ENCODE measurements at regions not wholly inside any gene's neighbourhood (a gene's known extent, or its start where the extent isn't known, plus 50 kb on each side); places are given as distances from the start of the nearest gene placed in this dataset.

DNA sequence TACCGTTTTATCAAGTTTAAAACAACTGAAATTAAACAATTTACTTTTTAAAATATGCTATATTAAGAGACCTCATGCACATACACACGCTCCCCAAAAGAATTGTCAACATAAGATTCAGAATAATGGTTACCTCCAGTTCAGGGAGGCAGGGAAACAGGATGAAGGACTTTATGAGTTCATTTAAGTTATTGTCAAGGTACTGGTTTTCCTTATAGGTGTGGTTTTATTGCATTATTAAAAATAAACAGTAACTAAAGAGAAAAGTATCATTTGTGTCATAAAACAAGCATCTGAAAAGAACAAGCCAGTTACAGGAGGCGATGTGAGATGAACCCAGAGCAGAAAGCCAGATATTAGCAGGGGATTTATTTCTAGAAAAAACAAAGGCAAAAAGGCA is 2376.7 kb downstream of the MAT2B start:
- DNase-seq (ENCODE audit: low read depth, low spot score) = no peak
- H3K36me3 ChIP-seq (ENCODE audit: insufficient read depth, low read length) = no peaks in the 10 kb centered on the region
- no peaks in the 10 kb centered on the region for H3K9me3 ChIP-seq (ENCODE audit: low read depth, low read length)
- H3K4me3 ChIP-seq = no peak overlapping the region
- no peak overlapping the region for H3K9ac ChIP-seq (ENCODE audit: insufficient read length)
- H3K27ac ChIP-seq = no peak overlapping the region
- TF ChIP-seq POLR2AphosphoS5 (IDR thresholded peaks at IDR 0.05; ENCODE audit: borderline replicate concordance, low read depth, low read length) = no peak
- no peak for TF ChIP-seq EZH2 (IDR thresholded peaks at IDR 0.05)
- no peak for TF ChIP-seq FOXP2 (optimal IDR thresholded peaks at IDR 0.05; ENCODE audit: control extremely low read depth, extremely low read length, insufficient read depth)

GRCh38 chr5:165885623-165886350 is 2380.4 kb downstream of the MAT2B start:
- H3K27ac ChIP-seq = no peak overlapping the region
- TF ChIP-seq POLR2AphosphoS5 (IDR thresholded peaks at IDR 0.05; ENCODE audit: borderline replicate concordance, low read depth, low read length) = no peak
- TF ChIP-seq EZH2 (IDR thresholded peaks at IDR 0.05) = no peak
- TF ChIP-seq FOXP2 (optimal IDR thresholded peaks at IDR 0.05; ENCODE audit: control extremely low read depth, extremely low read length, insufficient read depth) = no peak
- H3K4me3 ChIP-seq = no peak overlapping the region
- no peak overlapping the region for H3K9ac ChIP-seq (ENCODE audit: insufficient read length)
- no peaks in the 10 kb centered on the region for H3K36me3 ChIP-seq (ENCODE audit: insufficient read depth, low read length)
- DNase-seq (ENCODE audit: low read depth, low spot score) = no peak
- no peaks in the 10 kb centered on the region for H3K9me3 ChIP-seq (ENCODE audit: low read depth, low read length)

DNA sequence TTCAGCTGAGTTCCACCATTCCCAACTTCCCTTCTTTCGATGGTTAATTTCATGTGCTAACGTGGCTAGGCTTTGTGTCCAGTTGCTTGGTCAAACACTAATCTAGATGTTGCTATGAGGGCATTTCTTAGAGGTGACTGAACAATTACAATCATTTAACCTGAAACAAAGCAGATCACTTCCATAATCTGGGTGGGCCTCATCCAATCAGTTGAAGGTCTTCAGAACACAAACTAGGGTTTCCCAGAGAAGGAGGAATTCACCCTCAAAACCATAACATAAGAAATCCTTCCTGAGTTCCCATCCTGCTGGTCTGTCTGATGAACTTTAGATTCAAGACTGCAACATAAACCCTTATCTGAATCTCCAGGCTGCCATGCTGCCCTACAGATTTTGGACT is 2381.7 kb downstream of the MAT2B start:
- H3K36me3 ChIP-seq (ENCODE audit: insufficient read depth, low read length) = no peaks in the 10 kb centered on the region
- no peak overlapping the region for H3K27ac ChIP-seq
- no peak for DNase-seq (ENCODE audit: low read depth, low spot score)
- H3K9me3 ChIP-seq (ENCODE audit: low read depth, low read length) = no peaks in the 10 kb centered on the region
- H3K9ac ChIP-seq (ENCODE audit: insufficient read length) = no peak overlapping the region
- H3K4me3 ChIP-seq = no peak overlapping the region
- TF ChIP-seq FOXP2 (optimal IDR thresholded peaks at IDR 0.05; ENCODE audit: control extremely low read depth, extremely low read length, insufficient read depth) (no peak), EZH2 (IDR thresholded peaks at IDR 0.05) (no peak), POLR2AphosphoS5 (IDR thresholded peaks at IDR 0.05; ENCODE audit: borderline replicate concordance, low read depth, low read length) (no peak)

GRCh38 chr5:165892383-165892782 is 2387.0 kb downstream of the MAT2B start:
- Histone ChIP-seq H3K27ac (no peak overlapping the region), H3K36me3 (ENCODE audit: insufficient read depth, low read length) (no peaks in the 10 kb centered on the region), H3K9ac (ENCODE audit: insufficient read length) (no peak overlapping the region), H3K4me3 (no peak overlapping the region), H3K9me3 (ENCODE audit: low read depth, low read length) (no peaks in the 10 kb centered on the region)
- TF ChIP-seq POLR2AphosphoS5 (IDR thresholded peaks at IDR 0.05; ENCODE audit: borderline replicate concordance, low read depth, low read length) (no peak), FOXP2 (optimal IDR thresholded peaks at IDR 0.05; ENCODE audit: control extremely low read depth, extremely low read length, insufficient read depth) (no peak), EZH2 (IDR thresholded peaks at IDR 0.05) (no peak)
- no peak for DNase-seq (ENCODE audit: low read depth, low spot score)

DNA sequence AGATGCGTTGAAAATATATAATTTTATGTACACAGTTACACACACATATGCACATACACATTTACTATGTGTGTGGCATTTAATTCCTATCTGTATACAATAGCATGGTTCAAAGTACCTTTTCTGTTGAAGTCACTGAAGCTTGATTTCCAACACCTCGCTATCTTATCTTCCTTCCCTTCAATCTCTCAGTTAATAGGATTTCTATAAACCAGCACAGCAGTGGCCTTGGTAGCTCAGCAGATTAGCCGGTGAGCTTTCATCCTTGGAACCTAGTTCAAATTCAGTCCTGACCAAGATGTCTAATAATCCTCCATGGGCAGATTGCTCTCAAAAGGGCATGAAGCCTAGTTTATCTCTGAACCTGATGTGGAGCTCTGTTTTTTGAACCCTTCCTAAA is 2389.5 kb downstream of the MAT2B start:
- no peaks in the 10 kb centered on the region for H3K36me3 ChIP-seq (ENCODE audit: insufficient read depth, low read length)
- H3K27ac ChIP-seq = no peak overlapping the region
- TF ChIP-seq EZH2 (IDR thresholded peaks at IDR 0.05) = no peak
- no peak for TF ChIP-seq POLR2AphosphoS5 (IDR thresholded peaks at IDR 0.05; ENCODE audit: borderline replicate concordance, low read depth, low read length)
- no peak for TF ChIP-seq FOXP2 (optimal IDR thresholded peaks at IDR 0.05; ENCODE audit: control extremely low read depth, extremely low read length, insufficient read depth)
- DNase-seq (ENCODE audit: low read depth, low spot score) = no peak
- no peak overlapping the region for H3K9ac ChIP-seq (ENCODE audit: insufficient read length)
- H3K9me3 ChIP-seq (ENCODE audit: low read depth, low read length) = no peaks in the 10 kb centered on the region
- no peak overlapping the region for H3K4me3 ChIP-seq

DNA sequence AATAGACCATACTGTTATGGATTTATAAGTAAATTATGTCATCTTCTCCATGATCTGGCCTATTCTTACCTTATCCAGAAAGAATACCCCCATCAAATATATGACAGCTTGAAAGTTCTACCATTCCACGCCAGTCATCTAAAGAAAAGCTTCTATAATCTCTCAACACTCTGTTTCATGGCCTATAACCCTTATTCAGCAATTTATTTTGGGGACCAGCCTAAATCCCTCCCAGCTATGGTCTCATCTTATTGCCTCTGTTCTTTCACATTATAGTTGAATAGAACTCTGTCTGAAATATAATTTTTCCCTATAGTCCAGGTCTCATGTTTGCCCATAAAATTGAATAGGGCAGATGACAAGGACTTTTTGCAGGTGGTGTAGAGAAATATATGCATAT is 2387.6 kb upstream of the WWC1 start:
- no peak for DNase-seq (ENCODE audit: low read depth, low spot score)
- H3K36me3 ChIP-seq (ENCODE audit: insufficient read depth, low read length) = no peaks in the 10 kb centered on the region

DNA sequence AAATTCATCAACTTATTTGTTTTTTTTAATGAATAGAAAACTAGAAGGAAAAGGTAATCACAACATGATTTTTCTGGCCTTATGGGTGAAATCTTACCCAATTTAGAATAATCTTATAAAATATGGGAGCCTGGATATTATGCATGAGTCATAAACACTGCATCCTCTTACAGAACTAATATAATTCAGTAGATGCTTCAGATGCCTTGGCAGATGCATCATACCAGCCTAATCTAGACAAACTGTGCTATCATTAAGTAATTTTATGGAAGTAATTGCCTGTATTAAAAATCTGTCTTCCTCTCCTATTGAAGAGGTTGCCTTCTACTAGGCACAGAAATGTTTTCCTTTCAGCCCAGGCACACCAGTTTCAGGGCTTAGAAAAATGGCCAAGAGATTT is 2384.6 kb upstream of the WWC1 start:
- H3K9ac ChIP-seq (ENCODE audit: insufficient read length) = no peak overlapping the region
- no peak overlapping the region for H3K27ac ChIP-seq
- no peaks in the 10 kb centered on the region for H3K9me3 ChIP-seq (ENCODE audit: low read depth, low read length)
- no peak for DNase-seq (ENCODE audit: low read depth, low spot score)
- no peak for TF ChIP-seq EZH2 (IDR thresholded peaks at IDR 0.05)
- no peak for TF ChIP-seq FOXP2 (optimal IDR thresholded peaks at IDR 0.05; ENCODE audit: control extremely low read depth, extremely low read length, insufficient read depth)
- TF ChIP-seq POLR2AphosphoS5 (IDR thresholded peaks at IDR 0.05; ENCODE audit: borderline replicate concordance, low read depth, low read length) = no peak
- no peaks in the 10 kb centered on the region for H3K36me3 ChIP-seq (ENCODE audit: insufficient read depth, low read length)
- H3K4me3 ChIP-seq = no peak overlapping the region

More for the DNA sequence above, 2387.6 kb upstream of the WWC1 start:
- Histone ChIP-seq H3K9ac (ENCODE audit: insufficient read length) (no peak overlapping the region), H3K4me3 (no peak overlapping the region), H3K27ac (no peak overlapping the region), H3K9me3 (ENCODE audit: low read depth, low read length) (no peaks in the 10 kb centered on the region)
- no peak for TF ChIP-seq EZH2 (IDR thresholded peaks at IDR 0.05)

DNA sequence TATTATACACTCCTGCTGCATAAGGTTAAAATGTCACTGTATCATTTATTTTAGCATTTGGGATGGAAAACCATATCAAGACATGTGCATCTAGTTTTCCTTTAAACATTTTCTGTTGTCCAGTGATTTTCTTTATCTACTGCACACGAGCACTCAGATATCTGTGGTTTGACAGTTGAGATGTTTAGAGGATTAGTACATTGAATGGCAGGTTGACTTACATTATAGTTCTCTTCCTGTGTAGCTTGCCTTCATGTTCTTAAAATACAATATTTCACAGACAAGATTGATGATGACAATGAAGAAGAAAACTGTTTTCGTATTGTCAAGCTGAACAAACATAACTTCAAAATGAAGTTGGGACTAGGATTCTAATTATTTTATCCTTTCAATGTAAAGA is 2378.4 kb upstream of the WWC1 start:
- Histone ChIP-seq H3K27ac (no peak overlapping the region), H3K36me3 (ENCODE audit: insufficient read depth, low read length) (no peaks in the 10 kb centered on the region), H3K4me3 (no peak overlapping the region), H3K9me3 (ENCODE audit: low read depth, low read length) (no peaks in the 10 kb centered on the region), H3K9ac (ENCODE audit: insufficient read length) (no peak overlapping the region)
- TF ChIP-seq POLR2AphosphoS5 (IDR thresholded peaks at IDR 0.05; ENCODE audit: borderline replicate concordance, low read depth, low read length) = no peak
- no peak for TF ChIP-seq EZH2 (IDR thresholded peaks at IDR 0.05)
- TF ChIP-seq FOXP2 (optimal IDR thresholded peaks at IDR 0.05; ENCODE audit: control extremely low read depth, extremely low read length, insufficient read depth) = no peak
- DNase-seq (ENCODE audit: low read depth, low spot score) = no peak

DNA sequence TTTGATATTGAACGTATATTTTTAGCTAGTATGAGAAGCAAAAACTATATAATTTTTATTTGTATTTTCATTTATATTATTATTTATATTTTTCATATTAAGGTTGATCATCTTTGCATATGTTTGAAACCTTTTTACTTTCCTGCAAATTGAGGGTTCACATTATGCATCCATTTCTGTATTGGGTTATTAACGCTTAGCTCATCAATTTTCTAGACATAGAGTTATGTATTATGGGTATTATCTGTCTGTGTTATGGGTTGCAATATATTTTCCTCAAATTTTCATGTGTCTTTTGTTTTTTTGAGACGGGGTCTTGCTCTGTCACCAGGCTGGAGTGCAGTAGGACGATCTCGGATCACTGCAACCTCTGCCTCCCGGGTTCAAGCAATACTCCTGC is 2377.0 kb upstream of the WWC1 start:
- DNase-seq (ENCODE audit: low read depth, low spot score) = no peak
- no peak overlapping the region for H3K4me3 ChIP-seq
- no peaks in the 10 kb centered on the region for H3K36me3 ChIP-seq (ENCODE audit: insufficient read depth, low read length)
- H3K9ac ChIP-seq (ENCODE audit: insufficient read length) = no peak overlapping the region
- no peaks in the 10 kb centered on the region for H3K9me3 ChIP-seq (ENCODE audit: low read depth, low read length)
- no peak overlapping the region for H3K27ac ChIP-seq
- TF ChIP-seq EZH2 (IDR thresholded peaks at IDR 0.05) = no peak
- no peak for TF ChIP-seq FOXP2 (optimal IDR thresholded peaks at IDR 0.05; ENCODE audit: control extremely low read depth, extremely low read length, insufficient read depth)
- no peak for TF ChIP-seq POLR2AphosphoS5 (IDR thresholded peaks at IDR 0.05; ENCODE audit: borderline replicate concordance, low read depth, low read length)
